IMR-90 (cell line): ENCODE measurements at regions not wholly inside any gene's neighbourhood (a gene's known extent, or its start where the extent isn't known, plus 50 kb on each side); places are given as distances from the start of the nearest gene placed in this dataset.

Source experiments
- ATAC-seq: fragments of 200-7000 bp; cut with Tn5 transposase; 2 replicates; pipeline ENCODE4 v1.9.1; 2020; ENCODE audit warnings: low read depth, mild to moderate bottlenecking, moderate library complexity
- BruUV-seq: library from RNA; stranded (reverse); fragments of 400-500 nt; replicated peaks from 2 replicates; lab custom pipeline; 2021; lab: Mats Ljungman, UMichigan
- CTCF ChIA-PET: fragments of 300-600 bp; formaldehyde crosslinking; extraction: SDS; loops from one replicate; lab custom pipeline; 2021; ENCODE audit warnings: antibody characterized with exemption; lab: Yijun Ruan, JAX
- POLR2A ChIA-PET: fragments of 300-600 bp; sonication (Branson Sonifier 250); formaldehyde crosslinking; loops from one replicate; lab custom pipeline; 2022; ENCODE audit warnings: antibody characterized with exemption; ENCODE audit not compliant: unreplicated experiment; lab: Charles Lee
- DNase-seq: peaks from one replicate; pipeline ENCODE4 v3.0.0; 2013
- H2AFZ ChIP-seq: replicated peaks from 2 replicates; pipeline ENCODE3; 2013; ENCODE audit warnings: low read length, mild to moderate bottlenecking; ENCODE audit not compliant: poor library complexity
- H2AK5ac ChIP-seq: 2 replicates; pipeline ENCODE4 v1.6.1; 2013; ENCODE audit warnings: low read depth, low read length, inconsistent platforms
- H2AK9ac ChIP-seq: replicated peaks from 2 replicates; pipeline ENCODE3; 2013; ENCODE audit warnings: mild to moderate bottlenecking, low read depth, low read length, moderate library complexity; ENCODE audit not compliant: poor library complexity
- H2BK120ac ChIP-seq: 2 replicates; pipeline ENCODE4 v1.6.1; 2013; ENCODE audit warnings: low read depth, low read length, inconsistent platforms
- H2BK15ac ChIP-seq: 3 replicates; pipeline ENCODE4 v1.6.1; 2013; ENCODE audit warnings: low read depth, low read length, inconsistent platforms
- H2BK20ac ChIP-seq: 2 replicates; pipeline ENCODE4 v1.6.1; 2013; ENCODE audit warnings: low read depth, mild to moderate bottlenecking, inconsistent platforms, low read length, moderate library complexity
- H2BK5ac ChIP-seq: 2 replicates; pipeline ENCODE4 v1.6.1; 2013; ENCODE audit warnings: mild to moderate bottlenecking, low read depth, low read length, inconsistent platforms; ENCODE audit not compliant: poor library complexity, severe bottlenecking
- H3K14ac ChIP-seq: replicated peaks from 2 replicates; pipeline ENCODE4 v1.6.1; 2013; ENCODE audit warnings: low read depth, low read length, inconsistent platforms
- H3K18ac ChIP-seq: 2 replicates; pipeline ENCODE4 v1.6.1; 2013; ENCODE audit warnings: low read depth, low read length, control low read depth
- H3K23ac ChIP-seq: 2 replicates; pipeline ENCODE4 v1.6.1; 2013; ENCODE audit warnings: low read depth, low read length, inconsistent platforms
- H3K27ac ChIP-seq: 2 replicates; pipeline ENCODE4 v1.5.1; 2013; ENCODE audit warnings: mild to moderate bottlenecking, control low read depth, low read length; ENCODE audit not compliant: insufficient read depth
- H3K27me3 ChIP-seq: 2 replicates; pipeline ENCODE4 v1.6.1; 2013; ENCODE audit warnings: low read length; ENCODE audit not compliant: control insufficient read depth, insufficient read depth
- H3K36me3 ChIP-seq: 2 replicates; pipeline ENCODE4 v1.6.1; 2013; ENCODE audit warnings: low read length, mixed read lengths; ENCODE audit not compliant: control insufficient read depth, insufficient read depth
- H3K4ac ChIP-seq: 2 replicates; pipeline ENCODE4 v1.6.1; 2013; ENCODE audit warnings: low read depth, low read length, inconsistent platforms
- H3K4me1 ChIP-seq: 2 replicates; pipeline ENCODE4 v1.6.1; 2013; ENCODE audit warnings: low read length, mixed read lengths; ENCODE audit not compliant: control insufficient read depth, insufficient read depth
- H3K4me2 ChIP-seq: 2 replicates; pipeline ENCODE4 v1.6.1; 2013; ENCODE audit warnings: low read depth, mild to moderate bottlenecking, control low read depth, low read length, moderate library complexity
- H3K4me3 ChIP-seq: 2 replicates; pipeline ENCODE4 v1.5.1; 2013; ENCODE audit warnings: low read depth, mild to moderate bottlenecking, control low read depth, low read length, moderate library complexity; ENCODE audit not compliant: insufficient read depth
- H3K56ac ChIP-seq: 2 replicates; pipeline ENCODE4 v1.6.1; 2013; ENCODE audit warnings: low read length, inconsistent platforms; ENCODE audit not compliant: insufficient read depth; ENCODE audit errors: extremely low read depth
- H3K79me1 ChIP-seq, 2 experiments: 2 replicates each; pipeline ENCODE4 v1.6.1; 2013; ENCODE audit warnings: low read length in 2 of 2, inconsistent platforms in 1 of 2, low read depth in 1 of 2
- H3K9ac ChIP-seq: 2 replicates; pipeline ENCODE4 v1.6.1; 2013; ENCODE audit warnings: low read depth, low read length, control low read depth
- H3K9me1 ChIP-seq: 2 replicates; pipeline ENCODE4 v1.6.1; 2013; ENCODE audit warnings: low read length, inconsistent platforms; ENCODE audit not compliant: insufficient read depth
- H3K9me3 ChIP-seq: 2 replicates; pipeline ENCODE4 v1.6.1; 2013; ENCODE audit warnings: low read length; ENCODE audit not compliant: control insufficient read depth, insufficient read depth
- H4K20me1 ChIP-seq: 2 replicates; pipeline ENCODE4 v1.6.1; 2013; ENCODE audit warnings: low read length, inconsistent platforms; ENCODE audit not compliant: insufficient read depth
- H4K5ac ChIP-seq: 2 replicates; pipeline ENCODE4 v1.6.1; 2013; ENCODE audit warnings: mild to moderate bottlenecking, low read depth, low read length, control low read depth
- H4K8ac ChIP-seq, 2 experiments: 2 replicates each; pipeline ENCODE4 v1.6.1; 2013; ENCODE audit warnings: low read depth in 2 of 2, low read length in 2 of 2, control low read depth in 1 of 2, inconsistent platforms in 1 of 2
- H4K91ac ChIP-seq: 2 replicates; pipeline ENCODE4 v1.6.1; 2013; ENCODE audit warnings: low read depth, low read length, inconsistent platforms; ENCODE audit not compliant: insufficient read depth
- CEBPB ChIP-seq: IDR thresholded peaks from 2 replicates; pipeline ENCODE4 v1.6.1; 2012; ENCODE audit warnings: low read depth, low read length, improper control_type of control experiment
- CTCF ChIP-seq: conservative IDR thresholded peaks from 2 replicates; pipeline ENCODE4 v1.5.1; 2012; ENCODE audit warnings: mild to moderate bottlenecking, low read depth, low read length, improper control_type of control experiment
- FOS ChIP-seq: fragments of 150-350 bp; IDR thresholded peaks from 2 replicates; pipeline ENCODE4 v1.6.1; 2016; ENCODE audit warnings: low read depth, low read length
- MAFK ChIP-seq: IDR thresholded peaks from 2 replicates; pipeline ENCODE4 v1.6.1; 2012; ENCODE audit warnings: low read depth, low read length, improper control_type of control experiment
- MAZ ChIP-seq: IDR thresholded peaks from 2 replicates; pipeline ENCODE4 v1.6.1; 2012; ENCODE audit warnings: low read depth, mild to moderate bottlenecking, low read length, improper control_type of control experiment, moderate library complexity, borderline replicate concordance
- RAD21 ChIP-seq: IDR thresholded peaks from 2 replicates; pipeline ENCODE4 v1.6.1; 2012; ENCODE audit warnings: low read length, improper control_type of control experiment
- RCOR1 ChIP-seq: IDR thresholded peaks from 2 replicates; pipeline ENCODE4 v1.6.1; 2012; ENCODE audit warnings: mild to moderate bottlenecking, low read length, improper control_type of control experiment; ENCODE audit not compliant: insufficient replicate concordance
- RFX5 ChIP-seq: IDR thresholded peaks from 2 replicates; pipeline ENCODE4 v1.8.0; 2012; ENCODE audit warnings: low read depth, mild to moderate bottlenecking, low read length, moderate library complexity
- WGBS, 2 experiments: methylation state at CpG; one replicate each; pipeline versions ENCODE4 v1.1.5 to v1.1.7; 2013; ENCODE audit warnings: missing lambda C conversion rate in 2 of 2; ENCODE audit not compliant: insufficient read length in 1 of 2; ENCODE audit errors: extremely low coverage in 2 of 2; 5-methylcytosine and 5-hydroxymethylcytosine counted together
- dilution Hi-C: fragments of 300-500 bp; cut with HindIII; formaldehyde crosslinking; loops from one replicate; pipeline ENCODE4 v1.14.3; 2018; ENCODE audit warnings: low sequenced_read_pairs; ENCODE audit not compliant: unreplicated experiment
- in situ Hi-C: fragments of 300-500 bp; cut with MboI; formaldehyde crosslinking; loops from 3 replicates; pipeline ENCODE4 v1.14.3; 2019; ENCODE audit warnings: low sequenced_read_pairs, inconsistent platforms, mixed read lengths
- intact Hi-C: fragments of 100-400 bp; cut with micrococcal nuclease; formaldehyde crosslinking; loops from 2 replicates; pipeline ENCODE4 v1.10.0; 2022

GRCh38 chr2:195603408-195603807 is 53.6 kb upstream of the SLC39A10 start:
- Histone ChIP-seq H2BK120ac (no peak overlapping the region), H4K5ac (no peak overlapping the region), H2AK9ac (no peak overlapping the region), H3K9me1 (no peaks in the 10 kb centered on the region), H3K27me3 (no peaks in the 10 kb centered on the region), H3K27ac (no peak overlapping the region), H2BK5ac (no peak overlapping the region), H2AFZ (no peak overlapping the region), H3K14ac (no peak overlapping the region), H2BK15ac (no peak overlapping the region), H2BK20ac (no peak overlapping the region), H3K79me1 (no peaks in the 10 kb centered on the region), H3K9me3 (no peaks in the 10 kb centered on the region), H2AK5ac (no peak overlapping the region), H3K4me3 (no peak overlapping the region), H3K4me2 (no peak overlapping the region), H4K8ac (no peak overlapping the region), H4K20me1 (no peaks in the 10 kb centered on the region), H4K91ac (no peak overlapping the region), H3K9ac (no peak overlapping the region), H3K36me3 (no peaks in the 10 kb centered on the region), H3K4ac (no peak overlapping the region), H3K18ac (no peak overlapping the region), H3K23ac (no peak overlapping the region), H3K4me1 (peaks cover 2% of the 10 kb centered on the region), H3K56ac (no peak overlapping the region)
- ATAC-seq (no peak), DNase-seq (no peak)
- no peak for TF ChIP-seq MAFK
- no peak for TF ChIP-seq CEBPB
- TF ChIP-seq RCOR1 = no peak
- no peak for TF ChIP-seq RAD21
- no peak for TF ChIP-seq FOS
- no peak for TF ChIP-seq CTCF
- TF ChIP-seq RFX5 = no peak
- no peak for TF ChIP-seq MAZ
- CTCF ChIA-PET = no interaction called here
- no CpG with 5 or more reads among the region's 4 CpGs for WGBS, 2 experiments
- in situ Hi-C loops (no loop called here), dilution Hi-C loops (no loop called here), intact Hi-C loops (no loop called here)
- POLR2A ChIA-PET = no interaction called here
- BruUV-seq = no TSS peak
